Osteoblast (primary cell): ENCODE measurements at regions not wholly inside any gene's neighbourhood (a gene's known extent, or its start where the extent isn't known, plus 50 kb on each side); places are given as distances from the start of the nearest gene placed in this dataset.

Source experiments
- DNase-seq: peaks from one replicate; pipeline ENCODE4 v3.0.0; 2011; ENCODE audit warnings: low spot score, mixed read lengths; ENCODE audit not compliant: insufficient read length; ENCODE audit errors: missing footprints
- H2AFZ ChIP-seq: 2 replicates; pipeline ENCODE4 v1.6.0; 2011; ENCODE audit warnings: mild to moderate bottlenecking, low read length
- H3K27ac ChIP-seq: 2 replicates; pipeline ENCODE4 v1.5.1; 2011; ENCODE audit warnings: mild to moderate bottlenecking, low read depth, low read length, moderate library complexity
- H3K27me3 ChIP-seq: 2 replicates; pipeline ENCODE4 v1.6.0; 2012; ENCODE audit warnings: mild to moderate bottlenecking, control low read depth, inconsistent platforms, low read length, moderate library complexity; ENCODE audit not compliant: insufficient read depth
- H3K36me3 ChIP-seq: 2 replicates; pipeline ENCODE4 v1.5.1; 2011; ENCODE audit warnings: mild to moderate bottlenecking, low read length, control low read depth, moderate library complexity; ENCODE audit not compliant: insufficient read depth
- H3K4me1 ChIP-seq: 2 replicates; pipeline ENCODE4 v1.5.1; 2011; ENCODE audit warnings: mild to moderate bottlenecking, low read length, control low read depth, moderate library complexity; ENCODE audit not compliant: insufficient read depth
- H3K4me2 ChIP-seq: 2 replicates; pipeline ENCODE4 v1.6.0; 2011; ENCODE audit warnings: mild to moderate bottlenecking, low read length; ENCODE audit not compliant: insufficient read depth
- H3K4me3 ChIP-seq: fragments of 200-600 bp; sonication (generic); 3 replicates; pipeline ENCODE4 v1.5.1; 2012; ENCODE audit warnings: mild to moderate bottlenecking, low read length, inconsistent platforms; ENCODE audit not compliant: insufficient read depth
- H3K79me2 ChIP-seq: 2 replicates; pipeline ENCODE4 v1.6.0; 2012; ENCODE audit warnings: mild to moderate bottlenecking, low read length, control low read depth, inconsistent platforms; ENCODE audit not compliant: insufficient read depth
- H3K9me3 ChIP-seq: 2 replicates; pipeline ENCODE4 v1.5.1; 2011; ENCODE audit warnings: low read depth, low read length, control low read depth
- H4K20me1 ChIP-seq: 2 replicates; pipeline ENCODE4 v1.6.0; 2012; ENCODE audit warnings: mild to moderate bottlenecking, low read length, control low read depth; ENCODE audit not compliant: insufficient read depth
- CTCF ChIP-seq: IDR thresholded peaks from 2 replicates; pipeline ENCODE4 v1.5.1; 2011; ENCODE audit warnings: mild to moderate bottlenecking, low read depth, low read length, moderate library complexity; ENCODE audit errors: extremely low read depth

- H3K4me3 ChIP-seq: no peak overlapping the region
- H4K20me1 ChIP-seq: no peaks in the 10 kb centered on the region
- no peak for DNase-seq
- no peaks in the 10 kb centered on the region for H3K4me1 ChIP-seq
- H3K4me2 ChIP-seq: no peak overlapping the region
- H3K9me3 ChIP-seq: no peaks in the 10 kb centered on the region
- H3K27me3 ChIP-seq: no peaks in the 10 kb centered on the region
- H3K27ac ChIP-seq: no peak overlapping the region
- no peaks in the 10 kb centered on the region for H3K79me2 ChIP-seq
- H2AFZ ChIP-seq: no peak overlapping the region
- H3K36me3 ChIP-seq: no peaks in the 10 kb centered on the region
- TF ChIP-seq CTCF: no peak
These were observed 232.1 kb upstream of the PCSK5 start for GRCh38 chr9:75658301-75658905.

- H3K4me2 ChIP-seq: no peak overlapping the region
- H3K4me1 ChIP-seq: no peaks in the 10 kb centered on the region
- no peaks in the 10 kb centered on the region for H3K79me2 ChIP-seq
- DNase-seq: no peak
- H3K36me3 ChIP-seq: no peaks in the 10 kb centered on the region
- no peak overlapping the region for H3K4me3 ChIP-seq
- H2AFZ ChIP-seq: no peak overlapping the region
- no peaks in the 10 kb centered on the region for H3K27me3 ChIP-seq
- no peaks in the 10 kb centered on the region for H4K20me1 ChIP-seq
- no peak for TF ChIP-seq CTCF
- H3K27ac ChIP-seq: no peak overlapping the region
- no peaks in the 10 kb centered on the region for H3K9me3 ChIP-seq
These were observed 225.9 kb upstream of the PCSK5 start for GRCh38 chr9:75664597-75664996.

GRCh38 chr9:75666856-75667554 lies 223.5 kb upstream of the PCSK5 start:
- Histone ChIP-seq H3K36me3 (no peaks in the 10 kb centered on the region), H2AFZ (no peak overlapping the region), H3K27ac (no peak overlapping the region), H3K79me2 (no peaks in the 10 kb centered on the region), H4K20me1 (no peaks in the 10 kb centered on the region), H3K9me3 (no peaks in the 10 kb centered on the region), H3K4me2 (no peak overlapping the region), H3K27me3 (no peaks in the 10 kb centered on the region), H3K4me3 (no peak overlapping the region), H3K4me1 (no peaks in the 10 kb centered on the region)
- TF ChIP-seq CTCF: no peak
- DNase-seq: no peak

- TF ChIP-seq CTCF: no peak
- H3K27me3 ChIP-seq: no peaks in the 10 kb centered on the region
- H3K27ac ChIP-seq: no peak overlapping the region
- H4K20me1 ChIP-seq: no peaks in the 10 kb centered on the region
- H3K79me2 ChIP-seq: no peaks in the 10 kb centered on the region
- no peaks in the 10 kb centered on the region for H3K36me3 ChIP-seq
- DNase-seq: no peak
- H3K4me3 ChIP-seq: no peak overlapping the region
- no peak overlapping the region for H3K4me2 ChIP-seq
- no peaks in the 10 kb centered on the region for H3K4me1 ChIP-seq
- H3K9me3 ChIP-seq: no peaks in the 10 kb centered on the region
- no peak overlapping the region for H2AFZ ChIP-seq
These were observed 220.8 kb upstream of the PCSK5 start for GRCh38 chr9:75669721-75670120.
